ENCODE measurements at regions not wholly inside any gene's neighbourhood (a gene's known extent, or its start where the extent isn't known, plus 50 kb on each side); places are given as distances from the start of the nearest gene placed in this dataset.

GRCh38 chr12:111256629-111257434 lies 112.1 kb downstream of the PHETA1 start:
- no peaks in the 10 kb centered on the region for H3K4me1 ChIP-seq (ENCODE audit: control insufficient read depth, insufficient read depth, low read length)
- CTCF ChIA-PET, result interaction anchor here (0.5 to 0.7 kb wide), 2 partner anchors 39 to 1404 kb away, joined by 3 to 7 read pairs; no protein-coding TSS in a partner anchor
- POLR2A ChIA-PET, result no interaction called here
- H3K27ac ChIP-seq (ENCODE audit: extremely low read depth, low read depth, low read length), result no peak overlapping the region
- no peaks in the 10 kb centered on the region for H3K9me3 ChIP-seq (ENCODE audit: control insufficient read depth, insufficient read depth, low read depth, low read length)
- TF ChIP-seq ZNF121 (tag by site-specific recombination; IDR thresholded peaks at IDR 0.05) (no peak), OVOL3 (tag by site-specific recombination; IDR thresholded peaks at IDR 0.05) (no peak), ZNF623 (tag by site-specific recombination; IDR thresholded peaks at IDR 0.05) (no peak), ZBTB49 (tag by site-specific recombination; IDR thresholded peaks at IDR 0.05; ENCODE audit: low read depth) (no peak), EGR2 (tag by site-specific recombination; IDR thresholded peaks at IDR 0.05; ENCODE audit: low read depth) (peak; percentile 89), ZNF157 (tag by site-specific recombination; IDR thresholded peaks at IDR 0.05) (no peak), ZFP69B (tag by site-specific recombination; IDR thresholded peaks at IDR 0.05) (no peak), KLF9 (tag by site-specific recombination; IDR thresholded peaks at IDR 0.05; ENCODE audit: low read depth) (no peak), ZNF398 (tag by site-specific recombination; IDR thresholded peaks at IDR 0.05) (peak; percentile 53; the same call in 1 of the 2 replicates), WT1 (tag by site-specific recombination; IDR thresholded peaks at IDR 0.05) (peak; percentile 48; the same call in 1 of the 2 replicates), ZFHX2 (tag by site-specific recombination; conservative IDR thresholded peaks at IDR 0.05) (peak; percentile 87), ZNF654 (tag by site-specific recombination; IDR thresholded peaks at IDR 0.05; ENCODE audit: low read depth) (no peak), ZNF140 (tag by site-specific recombination; IDR thresholded peaks at IDR 0.05) (no peak)
- no peak overlapping the region for H3K4me3 ChIP-seq (ENCODE audit: low read depth, low read length)
- no peaks in the 10 kb centered on the region for H3K36me3 ChIP-seq (ENCODE audit: control insufficient read depth in 2 of 2, insufficient read depth in 1 of 2, low read length in 2 of 2)

GRCh38 chr12:111255261-111255660 lies 113.6 kb downstream of the PHETA1 start:
- no peaks in the 10 kb centered on the region for H3K36me3 ChIP-seq (ENCODE audit: control insufficient read depth in 2 of 2, insufficient read depth in 1 of 2, low read length in 2 of 2)
- POLR2A ChIA-PET, result interaction anchor here (0.5 kb wide), 1 partner anchor 61 kb away, joined by 4 read pairs; no protein-coding TSS in a partner anchor
- H3K4me1 ChIP-seq (ENCODE audit: control insufficient read depth, insufficient read depth, low read length), result no peaks in the 10 kb centered on the region
- CTCF ChIA-PET, result interaction anchor here (0.6 kb wide), 1 partner anchor 11 kb away, joined by 3 read pairs; no protein-coding TSS in a partner anchor
- no peak overlapping the region for H3K4me3 ChIP-seq (ENCODE audit: low read depth, low read length)
- H3K9me3 ChIP-seq (ENCODE audit: control insufficient read depth, insufficient read depth, low read depth, low read length), result no peaks in the 10 kb centered on the region
- no peak overlapping the region for H3K27ac ChIP-seq (ENCODE audit: extremely low read depth, low read depth, low read length)
- no peak for TF ChIP-seq ZNF23 (tag by site-specific recombination; IDR thresholded peaks at IDR 0.05; ENCODE audit: borderline replicate concordance)
- no peak for TF ChIP-seq ZNF138 (tag by site-specific recombination; IDR thresholded peaks at IDR 0.05; ENCODE audit: borderline replicate concordance)
- no peak for TF ChIP-seq MEIS1 (CRISPR knock-in tag; IDR thresholded peaks at IDR 0.05; ENCODE audit: borderline replicate concordance)
- TF ChIP-seq RBAK (tag by site-specific recombination; IDR thresholded peaks at IDR 0.05), result no peak
- no peak for TF ChIP-seq ZNF416 (tag by site-specific recombination; IDR thresholded peaks at IDR 0.05)
- no peak for TF ChIP-seq ZNF366 (tag by site-specific recombination; conservative IDR thresholded peaks at IDR 0.05)
- no peak for TF ChIP-seq ZNF629 (tag by site-specific recombination; IDR thresholded peaks at IDR 0.05)
- no peak for TF ChIP-seq ZFP37 (tag by site-specific recombination; IDR thresholded peaks at IDR 0.05)
- TF ChIP-seq KLF1 (tag by site-specific recombination; IDR thresholded peaks at IDR 0.05), result no peak
- no peak for TF ChIP-seq ZNF248 (tag by site-specific recombination; IDR thresholded peaks at IDR 0.05)
- no peak for TF ChIP-seq ZBTB26 (tag by site-specific recombination; optimal IDR thresholded peaks at IDR 0.05)
- no peak for TF ChIP-seq MYNN (tag by site-specific recombination; IDR thresholded peaks at IDR 0.05; ENCODE audit: borderline replicate concordance)
- TF ChIP-seq ZNF777 (tag by site-specific recombination; IDR thresholded peaks at IDR 0.05; ENCODE audit: borderline replicate concordance), result no peak
- no peak for TF ChIP-seq SP7 (tag by site-specific recombination; IDR thresholded peaks at IDR 0.05)

All from HEK293 (cell line).